Stomach smooth muscle (tissue), 2 donors: ENCODE measurements at regions not wholly inside any gene's neighbourhood (a gene's known extent, or its start where the extent isn't known, plus 50 kb on each side); places are given as distances from the start of the nearest gene placed in this dataset.
"Not testable (repeated sequence)": the region's sequence is repeated elsewhere in the genome, so short reads cannot be mapped to it uniquely, and the experiment has no call there.

Source experiments
- H3K27ac ChIP-seq: one replicate; pipeline ENCODE4 v1.7.0; 2013; ENCODE audit warnings: mild to moderate bottlenecking, low read length, inconsistent platforms
- H3K27me3 ChIP-seq, 2 donors: one replicate each; pipeline ENCODE4 v1.7.0; 2013; ENCODE audit warnings: low read length in 2 of 2; ENCODE audit not compliant: insufficient read depth in 2 of 2, control insufficient read depth in 1 of 2
- H3K36me3 ChIP-seq, 2 donors: one replicate each; pipeline ENCODE4 v1.7.0; 2013; ENCODE audit warnings: low read length in 2 of 2; ENCODE audit not compliant: control insufficient read depth in 2 of 2, insufficient read depth in 2 of 2
- H3K4me1 ChIP-seq: one replicate; pipeline ENCODE4 v1.7.0; 2013; ENCODE audit warnings: low read length; ENCODE audit not compliant: control insufficient read depth, insufficient read depth
- H3K4me3 ChIP-seq, 2 donors: one replicate each; pipeline ENCODE4 v1.7.0; 2013; ENCODE audit warnings: low read length in 2 of 2
- H3K9ac ChIP-seq, 2 donors: one replicate each; pipeline ENCODE4 v1.7.0; 2013; ENCODE audit warnings: low read length in 2 of 2, mild to moderate bottlenecking in 1 of 2
- H3K9me3 ChIP-seq, 2 donors: one replicate each; pipeline ENCODE4 v1.7.0; 2013; ENCODE audit warnings: low read length in 2 of 2; ENCODE audit not compliant: control insufficient read depth in 2 of 2
- donor health status: healthy.
- donor health status: Pancreatic carcinoma.

- Histone ChIP-seq H3K9ac (no peak overlapping the region), H3K27me3 (peaks cover 0 to 6% of the 10 kb centered on the region in 2 donors), H3K27ac (no peak overlapping the region), H3K4me1 (no peaks in the 10 kb centered on the region), H3K4me3 (no peak overlapping the region), H3K9me3 (no peaks in the 10 kb centered on the region), H3K36me3 (no peaks in the 10 kb centered on the region)
Observed at GRCh38 chr1:181205901-181206300, 117.4 kb downstream of the IER5 start.

GRCh38 chr1:181206513-181206912, 118.0 kb downstream of the IER5 start:
- Histone ChIP-seq H3K9me3 (no peaks in the 10 kb centered on the region), H3K4me3 (no peak overlapping the region), H3K9ac (no peak overlapping the region), H3K36me3 (no peaks in the 10 kb centered on the region), H3K4me1 (no peaks in the 10 kb centered on the region), H3K27ac (no peak overlapping the region), H3K27me3 (peaks cover 0 to 10% of the 10 kb centered on the region in 2 donors)

GRCh38 chr1:181206979-181207790, 118.7 kb downstream of the IER5 start:
- H3K27ac ChIP-seq = no peak overlapping the region
- H3K9ac ChIP-seq = no peak overlapping the region
- H3K36me3 ChIP-seq = no peaks in the 10 kb centered on the region
- H3K27me3 ChIP-seq = peaks cover 3 to 12% of the 10 kb centered on the region in 2 donors
- no peaks in the 10 kb centered on the region for H3K9me3 ChIP-seq
- H3K4me1 ChIP-seq = no peaks in the 10 kb centered on the region
- H3K4me3 ChIP-seq = no peak overlapping the region

GRCh38 chr1:181208083-181208482, 119.6 kb downstream of the IER5 start:
- H3K9ac ChIP-seq = no peak overlapping the region
- H3K9me3 ChIP-seq = no peaks in the 10 kb centered on the region
- no peak overlapping the region for H3K4me3 ChIP-seq
- peaks cover 3 to 12% of the 10 kb centered on the region in 2 donors for H3K27me3 ChIP-seq
- no peaks in the 10 kb centered on the region for H3K4me1 ChIP-seq
- no peaks in the 10 kb centered on the region for H3K36me3 ChIP-seq
- no peak overlapping the region for H3K27ac ChIP-seq

- Histone ChIP-seq H3K9ac (no peak overlapping the region), H3K36me3 (no peaks in the 10 kb centered on the region), H3K4me1 (no peaks in the 10 kb centered on the region), H3K27ac (no peak overlapping the region), H3K9me3 (no peaks in the 10 kb centered on the region), H3K27me3 (peaks cover 3 to 12% of the 10 kb centered on the region in 2 donors), H3K4me3 (no peak overlapping the region)
Observed at GRCh38 chr1:181208967-181209366, 120.5 kb downstream of the IER5 start.

GRCh38 chr1:181213056-181213455, 124.6 kb downstream of the IER5 start:
- no peak overlapping the region for H3K4me3 ChIP-seq
- peaks cover 3 to 7% of the 10 kb centered on the region in 2 donors for H3K27me3 ChIP-seq
- no peak overlapping the region for H3K27ac ChIP-seq
- no peak overlapping the region for H3K9ac ChIP-seq
- H3K36me3 ChIP-seq = no peaks in the 10 kb centered on the region
- no peaks in the 10 kb centered on the region for H3K4me1 ChIP-seq
- H3K9me3 ChIP-seq = no peaks in the 10 kb centered on the region

GRCh38 chr1:181216591-181216994, 128.1 kb downstream of the IER5 start:
- no peaks in the 10 kb centered on the region for H3K36me3 ChIP-seq
- no peak overlapping the region for H3K27ac ChIP-seq
- no peaks in the 10 kb centered on the region for H3K4me1 ChIP-seq
- H3K4me3 ChIP-seq = no peak overlapping the region
- no peaks in the 10 kb centered on the region for H3K9me3 ChIP-seq
- H3K27me3 ChIP-seq = peaks cover 3 to 4% of the 10 kb centered on the region in 2 donors
- no peak overlapping the region for H3K9ac ChIP-seq

- Histone ChIP-seq H3K27ac (no peak overlapping the region), H3K27me3 (peaks cover 0 to 2% of the 10 kb centered on the region in 2 donors), H3K9ac (no peak overlapping the region), H3K36me3 (no peaks in the 10 kb centered on the region), H3K4me3 (no peak overlapping the region), H3K9me3 (peaks cover 0 to 4% of the 10 kb centered on the region in 2 donors), H3K4me1 (no peaks in the 10 kb centered on the region)
Observed at GRCh38 chr1:181219938-181220337, 131.4 kb downstream of the IER5 start.

GRCh38 chr1:181221078-181221477, 132.6 kb downstream of the IER5 start:
- no peak overlapping the region for H3K27ac ChIP-seq
- H3K27me3 ChIP-seq = peaks cover 0 to 2% of the 10 kb centered on the region in 2 donors
- no peak overlapping the region for H3K4me3 ChIP-seq
- no peaks in the 10 kb centered on the region for H3K4me1 ChIP-seq
- H3K9ac ChIP-seq = no peak overlapping the region
- H3K9me3 ChIP-seq = peaks cover 0 to 4% of the 10 kb centered on the region in 2 donors
- H3K36me3 ChIP-seq = no peaks in the 10 kb centered on the region

- Histone ChIP-seq H3K27me3 (peaks cover 0 to 2% of the 10 kb centered on the region in 2 donors), H3K27ac (no peak overlapping the region), H3K9ac (no peak overlapping the region), H3K4me3 (no peak overlapping the region), H3K9me3 (peaks cover 0 to 10% of the 10 kb centered on the region in 2 donors), H3K4me1 (no peaks in the 10 kb centered on the region), H3K36me3 (no peaks in the 10 kb centered on the region)
Observed at GRCh38 chr1:181222972-181223505, 134.5 kb downstream of the IER5 start.

GRCh38 chr1:181226728-181227127, 138.2 kb downstream of the IER5 start:
- H3K4me1 ChIP-seq, H3K27me3 ChIP-seq, H3K36me3 ChIP-seq, H3K27ac ChIP-seq, H3K9ac ChIP-seq, H3K4me3 ChIP-seq: not testable (repeated sequence)
- peaks cover 0 to 11% of the 10 kb centered on the region in 2 donors for H3K9me3 ChIP-seq
